HG02759 (cell line): ENCODE measurements at regions not wholly inside any gene's neighbourhood (a gene's known extent, or its start where the extent isn't known, plus 50 kb on each side); places are given as distances from the start of the nearest gene placed in this dataset.
"Not testable (repeated sequence)": the region's sequence is repeated elsewhere in the genome, so short reads cannot be mapped to it uniquely, and the experiment has no call there.

Source experiments
- ATAC-seq: cut with Tn5 transposase; IDR thresholded peaks from one replicate; pipeline ENCODE4 v1.9.1; 2021; ENCODE audit warnings: mild to moderate bottlenecking, moderate library complexity; ENCODE audit not compliant: unreplicated experiment

GRCh38 chr11:122405547-122406341, 249.8 kb upstream of the UBASH3B start:
- no peak for ATAC-seq

DNA sequence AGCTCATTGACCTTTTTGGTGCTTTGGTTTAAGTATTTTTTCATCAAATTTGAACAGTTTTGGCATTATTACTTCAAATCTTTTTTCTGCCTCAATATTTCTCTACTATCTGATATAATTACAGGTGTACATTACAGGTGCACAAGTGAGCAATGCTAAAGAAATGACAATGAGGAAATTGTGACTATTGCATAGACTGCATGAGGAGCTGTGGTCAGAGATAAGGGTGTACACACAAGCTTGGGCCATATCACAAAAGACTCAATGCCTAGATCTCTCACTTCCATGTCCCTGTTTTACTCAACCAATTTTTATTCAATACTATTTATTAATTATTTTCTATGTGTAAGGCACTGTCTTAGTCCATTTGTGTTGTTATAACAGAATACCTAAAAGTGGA, 251.0 kb upstream of the UBASH3B start:
- ATAC-seq: no peak

DNA sequence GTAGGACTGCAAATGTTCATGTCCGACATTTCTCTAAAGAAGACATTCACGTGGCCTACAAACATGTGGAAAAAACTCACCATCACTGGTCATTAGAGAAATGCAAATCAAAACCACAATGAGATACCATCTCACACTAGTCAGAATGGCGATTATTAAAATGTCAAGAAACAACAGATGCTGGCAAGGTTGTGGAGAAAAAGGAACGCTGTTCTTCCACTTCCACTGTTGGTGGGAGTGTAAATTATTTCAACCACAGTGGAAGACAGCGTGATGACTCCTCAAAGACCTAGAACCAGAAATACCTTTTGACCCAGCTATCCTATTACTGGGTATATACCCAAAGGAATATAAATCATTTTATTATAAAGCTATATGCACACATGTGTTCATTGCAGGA, 253.9 kb upstream of the UBASH3B start:
- ATAC-seq: not testable (repeated sequence)

DNA sequence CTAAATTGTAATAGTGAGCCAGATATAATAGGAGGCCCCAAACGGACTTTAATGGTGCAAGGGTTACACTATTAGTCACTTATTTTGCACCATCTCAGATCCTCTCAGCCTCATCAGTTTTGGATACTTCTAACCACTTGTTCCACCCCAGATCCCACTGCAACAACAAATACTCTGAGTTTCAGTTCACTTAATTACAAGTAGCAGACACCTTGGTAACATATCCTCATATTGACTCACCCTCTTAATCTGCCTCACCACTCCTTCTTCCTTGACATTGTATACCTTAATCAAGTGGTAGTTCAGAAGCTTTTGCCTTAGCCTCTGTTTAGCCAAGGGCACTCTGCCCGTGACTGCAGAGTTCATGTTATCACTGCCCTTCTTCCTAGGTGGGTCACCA, 256.1 kb upstream of the UBASH3B start:
- no peak for ATAC-seq

GRCh38 chr11:122398851-122399250, 256.7 kb upstream of the UBASH3B start:
- ATAC-seq: no peak

DNA sequence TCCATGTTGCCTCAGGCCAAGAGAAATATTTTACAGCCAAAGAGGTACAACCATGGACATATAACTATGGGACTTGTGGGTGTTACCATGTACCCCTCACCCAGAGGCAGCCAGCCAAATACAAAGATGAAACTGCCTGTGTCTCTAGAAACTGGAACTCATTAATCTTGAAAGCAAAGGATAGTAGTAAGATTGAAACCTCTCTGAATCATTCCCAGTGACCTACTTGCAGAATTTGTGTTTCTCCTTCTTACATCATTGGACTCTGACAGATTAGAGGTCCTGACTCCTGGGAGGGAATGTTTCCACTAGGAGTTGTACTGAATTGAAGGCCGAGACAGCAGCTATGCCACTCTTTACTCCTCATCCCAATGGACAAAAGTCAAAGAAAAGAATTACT, 257.4 kb upstream of the UBASH3B start:
- no peak for ATAC-seq

DNA sequence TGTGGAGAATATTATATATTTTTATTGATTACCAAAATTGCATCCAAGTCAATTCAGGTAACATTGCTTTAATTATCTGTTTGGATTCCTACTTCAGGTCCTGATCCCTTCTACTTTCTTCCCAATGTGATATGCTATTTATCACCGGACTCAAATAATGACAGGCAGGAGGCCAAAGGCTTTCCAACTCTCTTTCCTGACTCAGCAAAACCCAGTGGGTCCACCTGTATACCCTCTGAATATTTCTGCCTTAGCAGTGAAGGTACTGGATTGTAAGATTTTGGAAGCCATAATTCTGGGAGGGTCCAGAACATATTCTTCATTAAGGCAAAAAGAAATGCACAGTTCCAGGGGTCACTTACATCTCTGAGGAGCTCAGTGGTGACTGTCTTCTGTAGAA, 260.2 kb upstream of the UBASH3B start:
- ATAC-seq: no peak

DNA sequence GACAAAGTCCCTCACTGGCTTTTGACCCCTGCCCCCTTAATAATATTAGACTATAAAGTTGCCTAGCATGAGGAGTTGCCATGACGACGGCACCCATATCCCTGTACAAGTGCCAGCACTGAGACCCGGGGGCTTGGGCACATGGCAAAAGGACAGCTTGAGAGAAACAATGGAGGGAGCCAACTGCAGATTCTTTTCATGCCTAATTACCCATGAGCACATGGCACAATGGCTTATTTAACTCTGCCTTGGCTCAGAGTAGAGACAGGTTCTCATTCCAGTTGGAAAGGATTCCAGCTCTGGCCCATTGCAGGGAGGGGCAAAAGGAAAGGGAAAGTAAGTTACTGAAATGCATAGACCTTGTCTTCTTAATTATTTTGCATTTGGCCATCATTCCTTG, 261.2 kb upstream of the UBASH3B start:
- ATAC-seq: no peak

GRCh38 chr11:122393209-122393860, 262.2 kb upstream of the UBASH3B start:
- no peak for ATAC-seq

DNA sequence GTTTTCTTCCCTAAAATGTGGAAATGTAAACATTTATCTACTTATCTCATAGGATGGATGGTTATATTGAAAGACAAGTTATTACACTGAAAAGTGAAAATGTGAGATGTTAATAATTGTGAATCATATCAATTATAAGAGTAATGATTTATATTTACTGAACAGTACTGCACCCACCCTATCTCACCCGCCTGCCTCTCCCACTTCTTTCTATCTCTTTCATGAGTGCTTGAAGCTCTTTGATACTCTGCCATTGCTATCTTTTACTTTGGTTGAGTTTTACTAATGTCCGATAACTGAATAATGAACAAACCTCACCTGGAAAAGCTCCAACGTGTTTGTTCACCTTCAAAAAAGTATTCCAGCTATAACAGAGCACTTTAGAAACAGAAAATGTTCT, 263.0 kb upstream of the UBASH3B start:
- ATAC-seq: no peak

GRCh38 chr11:122391049-122391448, 264.5 kb upstream of the UBASH3B start:
- ATAC-seq: no peak

DNA sequence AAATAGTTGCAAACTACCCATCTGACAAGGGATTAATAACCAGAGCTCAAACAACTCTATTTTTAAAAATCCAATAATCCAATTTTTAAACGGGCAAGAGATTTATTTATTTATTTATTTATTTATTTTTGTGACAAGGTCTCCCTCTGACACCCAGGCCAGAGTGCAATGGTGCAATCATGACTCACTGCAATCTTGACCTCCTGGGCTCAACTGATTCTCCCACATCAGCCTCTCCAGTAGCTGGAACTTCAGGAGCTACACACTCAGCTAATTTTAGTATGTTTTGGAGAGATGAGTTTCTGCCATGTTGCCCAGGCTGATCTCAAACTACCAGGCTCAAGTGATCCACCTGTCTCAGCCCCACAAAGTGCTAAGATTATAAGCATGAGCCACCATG, 267.2 kb upstream of the BLID start:
- no peak for ATAC-seq

- no peak for ATAC-seq
Measured at GRCh38 chr11:122375687-122376399, 259.8 kb upstream of the BLID start.

DNA sequence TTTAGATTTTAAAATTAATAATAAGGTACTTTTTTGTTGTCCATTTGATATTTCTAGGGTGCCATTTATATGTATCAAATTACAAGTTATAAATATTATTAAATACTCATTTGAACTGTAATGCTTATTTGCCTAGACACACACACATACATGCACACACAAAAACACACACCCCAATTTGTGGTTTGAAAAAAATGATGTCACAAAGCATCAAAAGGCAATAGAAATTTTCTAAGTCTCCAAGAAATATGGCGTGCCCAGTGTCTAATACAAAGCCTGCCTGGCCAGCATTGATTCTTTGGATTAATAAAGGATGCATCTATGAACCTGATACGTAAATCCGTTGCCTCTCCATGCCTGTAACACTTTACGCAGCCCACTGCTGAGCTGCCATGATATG, 252.8 kb upstream of the BLID start:
- ATAC-seq: no peak

GRCh38 chr11:122367809-122368231, 251.8 kb upstream of the BLID start:
- ATAC-seq: no peak

GRCh38 chr11:122365610-122366360, 249.8 kb upstream of the BLID start:
- ATAC-seq: no peak

GRCh38 chr11:122363296-122363695, 247.3 kb upstream of the BLID start:
- ATAC-seq: no peak

DNA sequence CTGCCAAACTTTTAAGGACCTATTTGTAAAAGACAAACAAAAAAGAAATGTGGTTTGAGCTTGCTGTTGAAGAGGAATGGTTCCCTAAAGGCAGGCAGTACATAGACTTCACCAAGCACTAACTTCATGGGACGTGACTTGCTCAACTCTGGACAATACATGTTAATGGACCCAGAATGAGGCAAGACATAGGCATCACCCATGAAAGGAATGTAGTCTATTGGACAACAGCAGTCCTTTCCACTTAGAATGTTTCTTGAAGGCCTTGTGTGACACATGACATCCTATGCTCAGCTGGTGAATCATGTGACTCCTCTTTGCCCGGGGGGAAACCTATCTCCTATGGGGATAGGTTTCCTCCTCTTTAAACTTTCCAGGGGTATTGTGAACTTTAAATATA, 246.4 kb upstream of the BLID start:
- no peak for ATAC-seq

- no peak for ATAC-seq
Measured at GRCh38 chr11:122360875-122361274, 244.9 kb upstream of the BLID start.

DNA sequence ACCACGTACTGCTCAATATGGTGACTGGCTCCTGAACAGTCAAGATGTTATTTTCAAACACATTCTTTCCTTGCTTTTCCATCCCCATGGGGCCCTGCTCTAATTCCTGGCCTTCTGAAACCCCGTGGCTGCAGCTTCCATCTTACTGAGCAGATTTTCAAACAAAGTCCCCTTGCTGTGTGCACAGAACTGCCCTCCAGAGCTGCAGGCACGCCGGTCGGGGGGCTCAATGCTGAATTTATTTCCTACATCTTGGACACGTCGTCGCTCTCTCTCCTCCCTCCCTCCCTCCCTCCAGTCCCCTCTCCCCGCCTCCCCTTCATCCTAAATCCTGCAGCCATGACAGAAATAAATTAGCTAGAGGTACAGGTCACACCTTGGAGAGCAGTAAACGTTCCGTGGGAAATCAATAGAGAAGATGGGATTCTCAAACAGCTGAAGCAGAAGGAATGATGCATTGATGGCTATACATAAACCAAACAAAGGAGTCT, 243.1 kb upstream of the BLID start:
- no peak for ATAC-seq

- ATAC-seq: no peak
Measured at GRCh38 chr11:122358292-122358691, 242.3 kb upstream of the BLID start.
